ENCODE measurements at regions not wholly inside any gene's neighbourhood (a gene's known extent, or its start where the extent isn't known, plus 50 kb on each side); places are given as distances from the start of the nearest gene placed in this dataset.
"Not testable (repeated sequence)": the region's sequence is repeated elsewhere in the genome, so short reads cannot be mapped to it uniquely, and the experiment has no call there.

- DNase-seq (ENCODE audit: extremely low read depth in 1 of 2, low read depth in 1 of 2) = no peak
Observed at GRCh38 chr20:12416281-12416680, 498.6 kb downstream of the BTBD3 start.

GRCh38 chr20:12433724-12434123 lies 516.0 kb downstream of the BTBD3 start:
- no peak for DNase-seq (ENCODE audit: extremely low read depth in 1 of 2, low read depth in 1 of 2)

GRCh38 chr20:12434672-12435071 lies 517.0 kb downstream of the BTBD3 start:
- DNase-seq (ENCODE audit: extremely low read depth in 1 of 2, low read depth in 1 of 2) = no peak

GRCh38 chr20:12435268-12435667 lies 517.6 kb downstream of the BTBD3 start:
- DNase-seq (ENCODE audit: extremely low read depth in 1 of 2, low read depth in 1 of 2) = no peak

GRCh38 chr20:12453711-12454110 lies 536.0 kb downstream of the BTBD3 start:
- no peak for DNase-seq (ENCODE audit: extremely low read depth in 1 of 2, low read depth in 1 of 2)

- DNase-seq (ENCODE audit: extremely low read depth in 1 of 2, low read depth in 1 of 2) = no peak
Observed at GRCh38 chr20:12455148-12455547, 537.5 kb downstream of the BTBD3 start.

GRCh38 chr20:12458241-12458640 lies 540.5 kb downstream of the BTBD3 start:
- DNase-seq (ENCODE audit: extremely low read depth in 1 of 2, low read depth in 1 of 2) = no peak

GRCh38 chr20:12464036-12464435 lies 544.7 kb upstream of the SPTLC3 start:
- DNase-seq (ENCODE audit: extremely low read depth in 1 of 2, low read depth in 1 of 2) = no peak

- DNase-seq (ENCODE audit: extremely low read depth in 1 of 2, low read depth in 1 of 2) = no peak
Observed at GRCh38 chr20:12466915-12467314, 541.9 kb upstream of the SPTLC3 start.

- no peak for DNase-seq (ENCODE audit: extremely low read depth in 1 of 2, low read depth in 1 of 2)
Observed at GRCh38 chr20:12467758-12468157, 541.0 kb upstream of the SPTLC3 start.

GRCh38 chr20:12482661-12483060 lies 526.1 kb upstream of the SPTLC3 start:
- DNase-seq (ENCODE audit: extremely low read depth in 1 of 2, low read depth in 1 of 2) = no peak

GRCh38 chr20:12502443-12502842 lies 506.3 kb upstream of the SPTLC3 start:
- no peak for DNase-seq (ENCODE audit: extremely low read depth in 1 of 2, low read depth in 1 of 2)

GRCh38 chr20:12504779-12505178 lies 504.0 kb upstream of the SPTLC3 start:
- no peak for DNase-seq (ENCODE audit: extremely low read depth in 1 of 2, low read depth in 1 of 2)

- DNase-seq (ENCODE audit: extremely low read depth in 1 of 2, low read depth in 1 of 2) = no peak
Observed at GRCh38 chr20:12511499-12511898, 497.3 kb upstream of the SPTLC3 start.

- DNase-seq (ENCODE audit: extremely low read depth in 1 of 2, low read depth in 1 of 2) = no peak
Observed at GRCh38 chr20:12512755-12513154, 496.0 kb upstream of the SPTLC3 start.

GRCh38 chr20:12528104-12528503 lies 480.7 kb upstream of the SPTLC3 start:
- no peak for DNase-seq (ENCODE audit: extremely low read depth in 1 of 2, low read depth in 1 of 2)

- DNase-seq (ENCODE audit: extremely low read depth in 1 of 2, low read depth in 1 of 2) = no peak
Observed at GRCh38 chr20:12528591-12529041, 480.2 kb upstream of the SPTLC3 start.

GRCh38 chr20:12531626-12532025 lies 477.1 kb upstream of the SPTLC3 start:
- DNase-seq (ENCODE audit: extremely low read depth in 1 of 2, low read depth in 1 of 2) = no peak

- no peak for DNase-seq (ENCODE audit: extremely low read depth in 1 of 2, low read depth in 1 of 2)
Observed at GRCh38 chr20:12535316-12535715, 473.5 kb upstream of the SPTLC3 start.

GRCh38 chr20:12535770-12536169 lies 473.0 kb upstream of the SPTLC3 start:
- no peak for DNase-seq (ENCODE audit: extremely low read depth in 1 of 2, low read depth in 1 of 2)

- no peak for DNase-seq (ENCODE audit: extremely low read depth in 1 of 2, low read depth in 1 of 2)
Observed at GRCh38 chr20:12554426-12554825, 454.3 kb upstream of the SPTLC3 start.

GRCh38 chr20:12555369-12555768 lies 453.4 kb upstream of the SPTLC3 start:
- DNase-seq (ENCODE audit: extremely low read depth in 1 of 2, low read depth in 1 of 2) = no peak

- DNase-seq (ENCODE audit: extremely low read depth in 1 of 2, low read depth in 1 of 2) = not testable (repeated sequence)
Observed at GRCh38 chr20:12555849-12556248, 452.9 kb upstream of the SPTLC3 start.

- no peak for DNase-seq (ENCODE audit: extremely low read depth in 1 of 2, low read depth in 1 of 2)
Observed at GRCh38 chr20:12557224-12557623, 451.5 kb upstream of the SPTLC3 start.
